GM15510 (cell line): ENCODE measurements at regions not wholly inside any gene's neighbourhood (a gene's known extent, or its start where the extent isn't known, plus 50 kb on each side); places are given as distances from the start of the nearest gene placed in this dataset.

Experiments
- POLR2A ChIP-seq: IDR thresholded peaks from 3 replicates; pipeline ENCODE4 v1.6.1; 2011; ENCODE audit warnings: borderline replicate concordance; ENCODE audit not compliant: insufficient read length; ENCODE audit errors: extremely low read depth

- no peak for TF ChIP-seq POLR2A
Observed at GRCh38 chr16:85190572-85190971, 78.3 kb upstream of the CIBAR2 start.

GRCh38 chr16:85191341-85191965 is 79.2 kb upstream of the CIBAR2 start:
- no peak for TF ChIP-seq POLR2A

- TF ChIP-seq POLR2A, result no peak
Observed at GRCh38 chr16:85192238-85193114, 80.2 kb upstream of the CIBAR2 start.

GRCh38 chr16:85193115-85193493 is 80.8 kb upstream of the CIBAR2 start:
- TF ChIP-seq POLR2A, result no peak

- TF ChIP-seq POLR2A, result no peak
Observed at GRCh38 chr16:85193876-85194275, 81.6 kb upstream of the CIBAR2 start.

GRCh38 chr16:85194307-85195270 is 82.3 kb upstream of the CIBAR2 start:
- TF ChIP-seq POLR2A, result no peak

GRCh38 chr16:85195271-85195647 is 83.0 kb upstream of the CIBAR2 start:
- TF ChIP-seq POLR2A, result no peak

GRCh38 chr16:85195900-85196772 is 83.9 kb upstream of the CIBAR2 start:
- TF ChIP-seq POLR2A, result no peak

- no peak for TF ChIP-seq POLR2A
Observed at GRCh38 chr16:85196976-85197375, 84.7 kb upstream of the CIBAR2 start.

- TF ChIP-seq POLR2A, result no peak
Observed at GRCh38 chr16:85197611-85198566, 85.6 kb upstream of the CIBAR2 start.

- no peak for TF ChIP-seq POLR2A
Observed at GRCh38 chr16:85199069-85199725, 86.9 kb upstream of the CIBAR2 start.

GRCh38 chr16:85199880-85200279 is 87.6 kb upstream of the CIBAR2 start:
- no peak for TF ChIP-seq POLR2A

GRCh38 chr16:85200471-85201278 is 88.4 kb upstream of the CIBAR2 start:
- no peak for TF ChIP-seq POLR2A
